ENCODE measurements at regions not wholly inside any gene's neighbourhood (a gene's known extent, or its start where the extent isn't known, plus 50 kb on each side); places are given as distances from the start of the nearest gene placed in this dataset.

GRCh38 chr12:65761301-65761700 lies 63.0 kb upstream of the HMGA2 start:
- Histone ChIP-seq H3K4me3 (replicated peaks; ENCODE audit: insufficient read depth, low read length) (no peak overlapping the region), H3K27ac (replicated peaks) (no peak overlapping the region), H3K27me3 (ENCODE audit: insufficient read depth, poor library complexity, severe bottlenecking) (no peaks in the 10 kb centered on the region)
- no peak for TF ChIP-seq GABPA (IDR thresholded peaks at IDR 0.05; ENCODE audit: low read depth)
- no peak for TF ChIP-seq POLR2AphosphoS5 (IDR thresholded peaks at IDR 0.05; ENCODE audit: low read depth)
- TF ChIP-seq SPI1 (IDR thresholded peaks at IDR 0.05; ENCODE audit: borderline replicate concordance, low read depth): no peak
- TF ChIP-seq, protein P1, sequence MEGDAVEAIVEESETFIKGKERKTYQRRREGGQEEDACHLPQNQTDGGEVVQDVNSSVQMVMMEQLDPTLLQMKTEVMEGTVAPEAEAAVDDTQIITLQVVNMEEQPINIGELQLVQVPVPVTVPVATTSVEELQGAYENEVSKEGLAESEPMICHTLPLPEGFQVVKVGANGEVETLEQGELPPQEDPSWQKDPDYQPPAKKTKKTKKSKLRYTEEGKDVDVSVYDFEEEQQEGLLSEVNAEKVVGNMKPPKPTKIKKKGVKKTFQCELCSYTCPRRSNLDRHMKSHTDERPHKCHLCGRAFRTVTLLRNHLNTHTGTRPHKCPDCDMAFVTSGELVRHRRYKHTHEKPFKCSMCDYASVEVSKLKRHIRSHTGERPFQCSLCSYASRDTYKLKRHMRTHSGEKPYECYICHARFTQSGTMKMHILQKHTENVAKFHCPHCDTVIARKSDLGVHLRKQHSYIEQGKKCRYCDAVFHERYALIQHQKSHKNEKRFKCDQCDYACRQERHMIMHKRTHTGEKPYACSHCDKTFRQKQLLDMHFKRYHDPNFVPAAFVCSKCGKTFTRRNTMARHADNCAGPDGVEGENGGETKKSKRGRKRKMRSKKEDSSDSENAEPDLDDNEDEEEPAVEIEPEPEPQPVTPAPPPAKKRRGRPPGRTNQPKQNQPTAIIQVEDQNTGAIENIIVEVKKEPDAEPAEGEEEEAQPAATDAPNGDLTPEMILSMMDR (IDR thresholded peaks at IDR 0.05; ENCODE audit: insufficient read depth, low read length): no peak
- TF ChIP-seq REST (IDR thresholded peaks at IDR 0.05; ENCODE audit: insufficient replicate concordance, low read depth): no peak
- DNase-seq (ENCODE audit: low read depth in 1 of 2, low spot score in 1 of 2): no peak

DNA sequence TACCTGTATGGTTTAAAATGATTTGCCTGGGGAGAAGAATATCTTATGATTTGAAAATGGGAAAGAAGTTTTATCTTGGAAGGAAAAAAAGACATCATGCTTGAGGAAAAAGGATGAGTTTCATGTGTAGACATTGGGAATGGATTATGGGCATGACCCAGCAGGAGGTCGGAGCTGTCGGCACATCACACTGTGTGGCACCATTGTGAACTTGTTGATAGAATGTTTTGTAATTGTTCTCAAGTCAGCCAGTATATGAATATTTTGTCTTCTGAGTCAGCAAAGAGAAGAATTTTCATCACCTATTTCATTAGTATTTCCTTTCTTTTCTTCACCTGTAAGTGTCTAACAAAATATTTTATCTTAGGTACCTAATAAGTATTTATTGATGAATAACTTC lies 60.0 kb upstream of the HMGA2 start:
- H3K27ac ChIP-seq (replicated peaks): no peak overlapping the region
- no peak overlapping the region for H3K4me3 ChIP-seq (replicated peaks; ENCODE audit: insufficient read depth, low read length)
- DNase-seq (ENCODE audit: low read depth in 1 of 2, low spot score in 1 of 2): no peak
- no peaks in the 10 kb centered on the region for H3K27me3 ChIP-seq (ENCODE audit: insufficient read depth, poor library complexity, severe bottlenecking)
- no peak for TF ChIP-seq SPI1 (IDR thresholded peaks at IDR 0.05; ENCODE audit: borderline replicate concordance, low read depth)
- no peak for TF ChIP-seq POLR2AphosphoS5 (IDR thresholded peaks at IDR 0.05; ENCODE audit: low read depth)
- TF ChIP-seq REST (IDR thresholded peaks at IDR 0.05; ENCODE audit: insufficient replicate concordance, low read depth): no peak
- TF ChIP-seq, protein P1 (IDR thresholded peaks at IDR 0.05; ENCODE audit: insufficient read depth, low read length): no peak
- no peak for TF ChIP-seq GABPA (IDR thresholded peaks at IDR 0.05; ENCODE audit: low read depth)

DNA sequence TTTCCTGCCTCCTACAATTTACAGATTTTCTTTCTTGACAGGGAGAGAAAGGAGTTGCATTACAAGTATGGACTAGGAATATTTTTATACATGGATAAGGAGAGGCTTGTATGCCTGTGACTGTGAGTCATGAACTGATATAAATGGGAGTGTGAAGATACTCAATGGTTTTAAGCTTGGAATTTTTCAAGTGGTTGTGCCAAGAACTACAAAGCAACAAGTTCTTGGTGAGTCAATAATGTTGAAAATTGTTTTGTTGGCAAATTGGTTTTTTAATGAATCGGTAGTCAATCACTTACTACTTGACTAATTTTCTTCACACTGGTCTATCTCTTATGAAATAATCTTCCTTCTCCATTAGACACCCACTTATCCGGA lies 58.9 kb upstream of the HMGA2 start:
- H3K4me3 ChIP-seq (replicated peaks; ENCODE audit: insufficient read depth, low read length): no peak overlapping the region
- no peak overlapping the region for H3K27ac ChIP-seq (replicated peaks)

More for the DNA sequence above, 58.9 kb upstream of the HMGA2 start:
- no peaks in the 10 kb centered on the region for H3K27me3 ChIP-seq (ENCODE audit: insufficient read depth, poor library complexity, severe bottlenecking)
- no peak for DNase-seq (ENCODE audit: low read depth in 1 of 2, low spot score in 1 of 2)
- TF ChIP-seq GABPA (IDR thresholded peaks at IDR 0.05; ENCODE audit: low read depth) (no peak), SPI1 (IDR thresholded peaks at IDR 0.05; ENCODE audit: borderline replicate concordance, low read depth) (no peak), POLR2AphosphoS5 (IDR thresholded peaks at IDR 0.05; ENCODE audit: low read depth) (no peak)
- TF ChIP-seq, protein P1 (IDR thresholded peaks at IDR 0.05; ENCODE audit: insufficient read depth, low read length): no peak

Measured in HL-60 (cell line).